ENCODE measurements at regions not wholly inside any gene's neighbourhood (a gene's known extent, or its start where the extent isn't known, plus 50 kb on each side); places are given as distances from the start of the nearest gene placed in this dataset.

DNA sequence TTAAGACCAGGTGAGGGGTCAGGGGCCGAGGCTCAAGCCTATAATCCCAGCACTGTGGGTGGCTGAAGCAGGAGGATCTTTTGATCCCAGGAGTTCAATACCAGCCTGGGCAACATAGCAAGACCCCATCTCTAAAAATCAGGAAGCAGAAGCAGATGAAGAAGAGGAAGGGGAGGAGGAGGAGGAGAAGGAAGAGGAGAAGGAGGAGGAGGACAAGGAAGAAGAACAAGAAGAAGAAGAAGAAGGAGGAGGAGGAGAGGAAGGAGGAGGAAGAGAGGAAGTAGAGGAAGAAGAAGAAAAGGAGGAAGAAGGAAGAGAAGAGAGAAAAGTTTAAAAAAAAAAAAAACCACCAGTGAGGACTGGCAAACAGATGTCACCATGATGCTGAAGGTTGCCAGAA lies 92.0 kb upstream of the TMEM26 start:
- no peak for DNase-seq

DNA sequence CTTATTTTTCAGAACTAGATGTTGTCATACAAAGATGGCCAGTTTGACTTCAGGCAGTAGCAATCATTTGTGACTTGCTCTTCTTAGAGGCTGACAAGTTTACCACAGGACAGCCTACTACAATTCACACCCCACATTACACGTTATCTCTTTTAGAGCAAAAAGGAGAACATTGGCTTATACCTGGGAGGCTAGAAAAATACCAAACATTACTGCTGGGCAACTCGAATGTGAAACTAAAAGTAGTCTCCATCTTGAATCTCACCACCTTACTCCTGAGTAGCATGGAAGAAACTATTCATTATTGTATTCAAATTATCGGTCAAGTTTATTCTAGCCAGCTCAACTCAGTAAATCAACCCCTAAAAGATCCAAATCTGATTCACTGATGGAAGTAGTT lies 90.7 kb upstream of the TMEM26 start:
- DNase-seq: no peak

DNA sequence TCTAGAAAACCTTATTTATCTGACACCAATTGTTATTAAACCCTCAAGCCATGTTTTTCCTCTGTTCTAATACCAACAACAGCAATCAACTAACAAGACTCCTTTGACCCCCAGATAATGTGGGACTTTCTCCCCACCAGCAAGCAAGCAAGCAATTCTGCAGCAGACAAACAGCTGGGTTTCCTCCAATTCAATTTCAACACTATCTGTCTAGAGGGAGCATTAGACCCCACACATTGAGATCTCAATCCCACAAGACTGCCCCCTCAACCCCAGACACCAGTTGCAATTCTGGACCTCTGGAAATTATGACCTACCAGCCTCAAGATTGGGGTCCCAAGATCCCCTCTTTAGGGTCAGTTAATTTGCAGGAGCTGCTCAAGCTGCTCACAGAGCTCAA lies 89.4 kb upstream of the TMEM26 start:
- DNase-seq: no peak

DNA sequence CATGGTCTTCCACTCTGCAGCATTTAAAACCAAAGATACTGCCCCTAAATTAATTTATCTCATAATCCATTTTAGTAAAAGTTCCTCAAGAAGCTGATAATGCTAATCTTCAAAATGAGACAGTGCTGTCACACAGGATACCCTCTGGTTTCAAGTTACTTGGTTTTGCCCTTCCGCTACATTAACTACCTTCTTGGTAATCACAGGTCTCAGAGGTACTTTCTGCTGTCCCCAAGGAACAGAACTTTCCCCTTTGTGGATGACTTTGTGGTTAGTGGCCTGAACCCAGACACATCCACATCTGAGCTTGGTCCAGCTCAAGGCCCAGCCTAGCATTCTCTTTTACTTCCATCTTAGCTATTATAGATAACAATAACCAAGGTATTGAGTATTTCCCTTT lies 88.8 kb upstream of the TMEM26 start:
- no peak for DNase-seq

DNA sequence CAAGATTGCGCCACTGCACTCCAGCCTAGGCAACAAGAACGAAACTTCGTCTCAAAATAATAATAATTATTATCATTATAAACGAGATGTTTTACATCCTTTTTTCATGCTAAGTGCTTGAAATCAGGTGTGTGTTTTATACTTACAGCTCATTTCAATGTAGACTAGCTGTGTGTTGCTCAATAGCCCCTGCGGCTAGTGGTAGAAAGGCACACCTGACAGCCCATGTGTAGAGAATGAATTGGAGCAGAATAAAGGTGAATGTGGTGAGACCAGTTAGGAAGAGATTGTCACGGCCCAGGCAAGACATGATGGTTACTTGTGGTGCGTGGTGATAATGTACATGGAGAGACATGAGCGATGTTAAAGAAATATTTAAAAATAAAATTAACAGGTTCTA lies 86.7 kb upstream of the TMEM26 start:
- DNase-seq: no peak

DNA sequence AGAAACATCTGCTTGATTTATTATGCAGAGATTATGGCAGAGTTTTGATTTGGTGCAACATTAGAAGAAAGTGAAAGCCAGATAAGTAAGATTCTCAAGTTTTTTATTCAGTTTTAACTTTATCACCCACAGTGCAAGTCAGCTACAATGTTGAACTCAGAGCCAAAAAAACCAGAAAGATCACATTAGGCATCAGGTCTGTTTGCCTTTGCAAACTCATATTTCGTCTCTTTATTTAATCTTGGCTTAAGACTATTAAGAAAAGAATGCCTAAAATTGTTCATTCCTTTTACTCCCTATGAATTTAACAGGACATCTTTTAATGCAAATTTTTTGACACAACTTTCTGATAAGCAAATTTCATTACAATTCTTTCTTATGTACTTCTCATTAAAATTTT lies 76.0 kb upstream of the TMEM26 start:
- DNase-seq: no peak

DNA sequence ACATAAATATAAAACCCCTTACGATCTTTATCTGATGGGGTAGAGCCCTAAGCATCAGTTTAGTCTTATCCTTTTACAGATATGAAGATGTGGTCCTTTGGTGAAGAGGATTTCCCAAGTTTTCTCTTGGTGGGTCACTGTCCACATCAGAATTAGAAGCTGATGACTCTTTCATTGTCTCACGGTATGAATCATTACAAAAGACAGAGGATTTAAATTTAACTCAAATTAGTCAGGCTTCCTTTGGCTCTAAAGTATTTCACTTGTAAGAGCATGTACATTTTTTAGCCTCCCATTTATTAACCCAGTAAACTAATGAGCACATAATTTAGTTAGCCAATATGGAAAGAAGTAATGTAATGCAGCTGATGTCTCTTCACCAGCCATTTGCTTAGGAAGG lies 49.9 kb upstream of the TMEM26 start:
- no peak for DNase-seq

Data from NCI-H82 (cell line).